ENCODE measurements at regions not wholly inside any gene's neighbourhood (a gene's known extent, or its start where the extent isn't known, plus 50 kb on each side); places are given as distances from the start of the nearest gene placed in this dataset.

DNA sequence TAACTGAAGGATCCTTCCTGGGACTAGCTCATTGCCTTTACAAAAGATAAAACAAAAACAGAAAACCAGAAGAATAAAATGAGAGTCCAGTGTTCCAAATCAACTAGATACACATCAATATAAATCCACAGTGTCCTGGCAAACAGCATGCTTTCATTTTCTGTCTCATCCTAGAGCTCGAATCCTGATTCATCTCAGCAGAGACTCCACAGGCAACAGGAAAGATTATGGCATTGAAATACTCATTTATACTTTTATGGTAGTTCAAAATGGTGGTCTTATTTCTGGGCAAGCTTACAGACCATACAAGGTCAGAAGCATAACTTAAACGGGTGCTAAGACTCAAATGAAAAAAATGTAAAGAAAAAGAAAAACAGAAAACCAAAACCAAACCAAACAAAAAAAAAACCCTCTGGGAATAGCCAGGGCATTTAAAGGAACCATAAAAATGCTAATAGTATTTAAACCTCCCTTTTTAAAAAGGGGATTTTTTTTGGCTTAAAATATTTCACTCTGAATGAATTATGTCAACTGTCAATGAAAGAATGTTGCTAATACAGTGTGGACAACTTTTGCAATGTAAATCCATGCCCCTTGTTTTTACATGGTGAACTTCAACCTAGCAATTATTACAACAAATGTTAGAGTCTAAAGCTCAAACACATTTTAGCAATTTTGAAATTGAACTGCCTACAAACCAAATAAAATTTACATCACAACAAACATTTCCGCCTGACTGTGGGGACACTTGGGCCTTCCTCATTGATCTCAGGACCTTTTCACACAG is 57.9 kb downstream of the GPR101 start:
- H3K4me3 Mint-ChIP-seq: no peak overlapping the region
- H3K4me1 Mint-ChIP-seq: no peaks in the 10 kb centered on the region
- H3K36me3 Mint-ChIP-seq: peaks cover 3 to 8% of the 10 kb centered on the region in 2 donors
- no peak overlapping the region for H3K4me3 ChIP-seq (ENCODE audit: low read length in 2 of 2)
- H3K27ac ChIP-seq (ENCODE audit: low read depth, low read length): no peak overlapping the region
- no peaks in the 10 kb centered on the region for H3K9me3 ChIP-seq (ENCODE audit: control insufficient read depth in 1 of 2, low read length in 2 of 2)
- no peak for DNase-seq
- no peaks in the 10 kb centered on the region for H3K36me3 ChIP-seq (ENCODE audit: insufficient read depth, low read length)
- peaks cover 0 to 2% of the 10 kb centered on the region in 2 donors for H3K27me3 Mint-ChIP-seq
- H3K27me3 ChIP-seq (ENCODE audit: insufficient read depth, low read length): no peaks in the 10 kb centered on the region
- peaks cover 0 to 16% (median 8%) of the 10 kb centered on the region in 8 donors for H3K9me3 Mint-ChIP-seq
- ChIA-PET CTCF (ENCODE audit: partially characterized antibody) (interaction anchor here (0.6 kb wide), 1 partner anchor 19 kb away, joined by 4 read pairs; no protein-coding TSS in a partner anchor), POLR2A (ENCODE audit: partially characterized antibody) (no interaction called here)
- H3K4me1 ChIP-seq (ENCODE audit: insufficient read depth, low read length): no peaks in the 10 kb centered on the region
- H3K27ac Mint-ChIP-seq: no peak overlapping the region
- intact Hi-C loops (cut with micrococcal nuclease): no loop called here

- POLR2A ChIA-PET (ENCODE audit: partially characterized antibody): no interaction called here
- H3K9me3 Mint-ChIP-seq: peaks cover 0 to 2% (median 0%) of the 10 kb centered on the region in 8 donors
These were observed 65.8 kb downstream of the GPR101 start for GRCh38 chrX:136967966-136968365.

GRCh38 chrX:136963973-136964372 is 69.8 kb downstream of the GPR101 start:
- no peaks in the 10 kb centered on the region for H3K9me3 ChIP-seq (ENCODE audit: control insufficient read depth in 1 of 2, low read length in 2 of 2)
- H3K27ac ChIP-seq (ENCODE audit: low read depth, low read length): no peak overlapping the region
- peaks cover 0 to 2% (median 0%) of the 10 kb centered on the region in 8 donors for H3K9me3 Mint-ChIP-seq
- intact Hi-C loops (cut with micrococcal nuclease): no loop called here
- ChIA-PET CTCF (ENCODE audit: partially characterized antibody) (no interaction called here), POLR2A (ENCODE audit: partially characterized antibody) (no interaction called here)
- H3K27me3 Mint-ChIP-seq: peaks cover 0 to 2% of the 10 kb centered on the region in 2 donors
- DNase-seq: no peak
- peak overlapping the region in 1 of 8 donors; percentile 1 for H3K4me3 Mint-ChIP-seq
- no peak overlapping the region for H3K4me3 ChIP-seq (ENCODE audit: low read length in 2 of 2)
- H3K4me1 ChIP-seq (ENCODE audit: insufficient read depth, low read length): peaks cover 9% of the 10 kb centered on the region
- no peak overlapping the region for H3K27ac Mint-ChIP-seq
- H3K4me1 Mint-ChIP-seq: peaks cover 3 to 8% (median 7%) of the 10 kb centered on the region in 4 donors
- no peaks in the 10 kb centered on the region for H3K27me3 ChIP-seq (ENCODE audit: insufficient read depth, low read length)
- no peaks in the 10 kb centered on the region for H3K36me3 ChIP-seq (ENCODE audit: insufficient read depth, low read length)
- no peaks in the 10 kb centered on the region for H3K36me3 Mint-ChIP-seq

More at GRCh38 chrX:136967966-136968365, 65.8 kb downstream of the GPR101 start:
- no peaks in the 10 kb centered on the region for H3K36me3 Mint-ChIP-seq
- no peak overlapping the region for H3K27ac Mint-ChIP-seq
- Histone ChIP-seq H3K27ac (ENCODE audit: low read depth, low read length) (no peak overlapping the region), H3K36me3 (ENCODE audit: insufficient read depth, low read length) (no peaks in the 10 kb centered on the region), H3K27me3 (ENCODE audit: insufficient read depth, low read length) (no peaks in the 10 kb centered on the region), H3K4me3 (ENCODE audit: low read length in 2 of 2) (no peak overlapping the region), H3K4me1 (ENCODE audit: insufficient read depth, low read length) (peaks cover 9% of the 10 kb centered on the region), H3K9me3 (ENCODE audit: control insufficient read depth in 1 of 2, low read length in 2 of 2) (no peaks in the 10 kb centered on the region)
- H3K27me3 Mint-ChIP-seq: peaks cover 0 to 1% of the 10 kb centered on the region in 2 donors
- H3K4me3 Mint-ChIP-seq: no peak overlapping the region
- peaks cover 1 to 8% (median 7%) of the 10 kb centered on the region in 4 donors for H3K4me1 Mint-ChIP-seq
- intact Hi-C loops (cut with micrococcal nuclease): no loop called here
- CTCF ChIA-PET (ENCODE audit: partially characterized antibody): no interaction called here
- DNase-seq: no peak

- ChIA-PET CTCF (ENCODE audit: partially characterized antibody) (interaction anchor here (1.3 kb wide), 1 partner anchor 91 kb away, joined by 5 read pairs; no protein-coding TSS in a partner anchor), POLR2A (ENCODE audit: partially characterized antibody) (no interaction called here)
- Histone ChIP-seq H3K36me3 (ENCODE audit: insufficient read depth, low read length) (no peaks in the 10 kb centered on the region), H3K27ac (ENCODE audit: low read depth, low read length) (no peak overlapping the region), H3K27me3 (ENCODE audit: insufficient read depth, low read length) (no peaks in the 10 kb centered on the region), H3K4me1 (ENCODE audit: insufficient read depth, low read length) (peaks cover 9% of the 10 kb centered on the region), H3K4me3 (ENCODE audit: low read length in 2 of 2) (no peak overlapping the region), H3K9me3 (ENCODE audit: control insufficient read depth in 1 of 2, low read length in 2 of 2) (no peaks in the 10 kb centered on the region)
- Mint-ChIP-seq H3K4me1 (peaks cover 3 to 8% (median 7%) of the 10 kb centered on the region in 4 donors), H3K27me3 (peaks cover 0 to 2% of the 10 kb centered on the region in 2 donors), H3K4me3 (no peak overlapping the region), H3K9me3 (peaks cover 0 to 2% (median 0%) of the 10 kb centered on the region in 8 donors), H3K36me3 (no peaks in the 10 kb centered on the region), H3K27ac (no peak overlapping the region)
- intact Hi-C loops (cut with micrococcal nuclease): no loop called here
- no peak for DNase-seq
These were observed 72.1 kb downstream of the GPR101 start for GRCh38 chrX:136961594-136962135.

DNA sequence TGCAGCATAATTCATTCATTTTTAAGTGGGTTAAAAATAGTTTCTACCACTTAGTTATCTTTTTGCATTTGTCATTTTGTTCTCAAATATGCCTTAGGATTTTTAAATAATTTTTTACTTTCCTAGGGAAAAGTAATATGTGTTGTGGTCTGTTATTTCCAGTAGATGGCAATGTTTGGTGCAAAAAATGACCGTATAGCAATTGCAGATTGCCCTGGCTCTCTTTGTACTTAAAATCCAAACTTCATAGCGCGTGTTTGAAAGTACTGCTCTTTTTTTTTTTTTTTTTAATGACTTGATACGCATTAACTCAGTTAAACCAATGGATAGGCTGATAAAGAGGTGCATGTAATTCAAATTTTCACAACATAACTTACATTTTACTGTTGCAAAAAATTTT is 74.4 kb upstream of the RBMX start:
- Histone ChIP-seq H3K27ac (ENCODE audit: low read depth, low read length) (no peak overlapping the region), H3K9me3 (ENCODE audit: control insufficient read depth in 1 of 2, low read length in 2 of 2) (no peaks in the 10 kb centered on the region), H3K36me3 (ENCODE audit: insufficient read depth, low read length) (no peaks in the 10 kb centered on the region), H3K4me1 (ENCODE audit: insufficient read depth, low read length) (no peaks in the 10 kb centered on the region), H3K27me3 (ENCODE audit: insufficient read depth, low read length) (no peaks in the 10 kb centered on the region), H3K4me3 (ENCODE audit: low read length in 2 of 2) (no peak overlapping the region)
- Mint-ChIP-seq H3K27ac (no peak overlapping the region), H3K27me3 (peaks cover 0 to 2% of the 10 kb centered on the region in 2 donors), H3K36me3 (no peaks in the 10 kb centered on the region), H3K9me3 (no peaks in the 10 kb centered on the region), H3K4me3 (no peak overlapping the region), H3K4me1 (peaks cover 0 to 3% (median 0%) of the 10 kb centered on the region in 4 donors)
- POLR2A ChIA-PET (ENCODE audit: partially characterized antibody): no interaction called here
- peak in 4 of 5 donors; percentile 10 to 17 (median 15) for DNase-seq
- CTCF ChIA-PET (ENCODE audit: partially characterized antibody): interaction anchor here (0.6 to 4.3 kb wide), 9 partner anchors 8 to 772 kb away, joined by 3 to 21 read pairs (median 4); no protein-coding TSS in a partner anchor
- intact Hi-C loops (cut with micrococcal nuclease): loop anchor here (1.0 kb wide), 1 partner anchor 97 kb away; no protein-coding TSS in a partner anchor

GRCh38 chrX:136953867-136954787 is 73.6 kb upstream of the RBMX start:
- Mint-ChIP-seq H3K9me3 (no peaks in the 10 kb centered on the region), H3K4me1 (peaks cover 0 to 1% (median 0%) of the 10 kb centered on the region in 4 donors), H3K36me3 (no peaks in the 10 kb centered on the region), H3K4me3 (no peak overlapping the region), H3K27me3 (peaks cover 0 to under 1% of the 10 kb centered on the region in 2 donors), H3K27ac (no peak overlapping the region)
- intact Hi-C loops (cut with micrococcal nuclease): no loop called here
- Histone ChIP-seq H3K4me1 (ENCODE audit: insufficient read depth, low read length) (no peaks in the 10 kb centered on the region), H3K36me3 (ENCODE audit: insufficient read depth, low read length) (no peaks in the 10 kb centered on the region), H3K4me3 (ENCODE audit: low read length in 2 of 2) (no peak overlapping the region), H3K9me3 (ENCODE audit: control insufficient read depth in 1 of 2, low read length in 2 of 2) (no peaks in the 10 kb centered on the region), H3K27ac (ENCODE audit: low read depth, low read length) (no peak overlapping the region), H3K27me3 (ENCODE audit: insufficient read depth, low read length) (no peaks in the 10 kb centered on the region)
- ChIA-PET POLR2A (ENCODE audit: partially characterized antibody) (interaction anchor here (0.6 kb wide), 1 partner anchor 476 kb away, joined by 3 read pairs; no protein-coding TSS in a partner anchor), CTCF (ENCODE audit: partially characterized antibody) (interaction anchor here (0.6 to 1.4 kb wide), 8 partner anchors 8 to 772 kb away, joined by 3 to 7 read pairs (median 4); no protein-coding TSS in a partner anchor)
- DNase-seq: peak; percentile 37 to 60 (median 44)
